Activated T-cell treated with anti-CD3 and anti-CD28 coated beads, Interleukin-2, amount 50 U/mL, for 24 hours (primary cell): ENCODE measurements at regions not wholly inside any gene's neighbourhood (a gene's known extent, or its start where the extent isn't known, plus 50 kb on each side); places are given as distances from the start of the nearest gene placed in this dataset.

Experiments
- DNase-seq: peaks from one replicate; pipeline ENCODE4 v3.0.0-alpha.2; 2020
- H3K27ac Mint-ChIP-seq: 2 replicates; pipeline ENCODE4 v1.8.0; 2020; ENCODE audit warnings: mild to moderate bottlenecking, mixed read lengths
- H3K27me3 Mint-ChIP-seq: 2 replicates; pipeline ENCODE4 v1.8.0; 2020; ENCODE audit warnings: mixed read lengths
- H3K36me3 Mint-ChIP-seq: 2 replicates; pipeline ENCODE4 v1.8.0; 2020; ENCODE audit warnings: low read depth, mixed read lengths
- H3K4me1 Mint-ChIP-seq: 2 replicates; pipeline ENCODE4 v1.8.0; 2020; ENCODE audit warnings: low read depth, mixed read lengths
- H3K4me3 Mint-ChIP-seq: 2 replicates; pipeline ENCODE4 v1.8.0; 2020; ENCODE audit warnings: mild to moderate bottlenecking, moderate library complexity, mixed read lengths
- H3K9me3 Mint-ChIP-seq: 2 replicates; pipeline ENCODE4 v1.8.0; 2020; ENCODE audit warnings: mixed read lengths

GRCh38 chr21:38875694-38876492 is 70.2 kb downstream of the ETS2 start:
- peaks cover 7% of the 10 kb centered on the region for H3K9me3 Mint-ChIP-seq
- no peaks in the 10 kb centered on the region for H3K4me1 Mint-ChIP-seq
- H3K27me3 Mint-ChIP-seq = peaks cover 20% of the 10 kb centered on the region
- H3K36me3 Mint-ChIP-seq = no peaks in the 10 kb centered on the region
- H3K27ac Mint-ChIP-seq = no peak overlapping the region
- DNase-seq = no peak
- no peak overlapping the region for H3K4me3 Mint-ChIP-seq
